SK-N-SH treated with all-trans-retinoic acid at 6 μM for 48 hours (cell line): ENCODE measurements at regions not wholly inside any gene's neighbourhood (a gene's known extent, or its start where the extent isn't known, plus 50 kb on each side); places are given as distances from the start of the nearest gene placed in this dataset.

ENCODE experiments used
- ATAC-seq: fragments of 200-7000 bp; cut with Tn5 transposase; 3 replicates; pipeline ENCODE4 v1.9.1; 2020; ENCODE audit warnings: mild to moderate bottlenecking, moderate library complexity
- ARNTL ChIP-seq: fragments of 450-650 bp; formaldehyde crosslinking; IDR thresholded peaks from 2 replicates; pipeline ENCODE4 v1.5.0; 2020; ENCODE audit warnings: low read depth, mild to moderate bottlenecking, moderate library complexity, borderline replicate concordance
- BACH2 ChIP-seq: fragments of 250-450 bp; sonication (Bioruptor Pico); IDR thresholded peaks from 2 replicates; pipeline ENCODE4 v1.9.0; 2021; ENCODE audit warnings: mild to moderate bottlenecking, borderline replicate concordance
- CSDC2 ChIP-seq: fragments of 250-450 bp; sonication (Bioruptor Pico); IDR thresholded peaks from 2 replicates; pipeline ENCODE4 v1.5.0; 2020; ENCODE audit warnings: mild to moderate bottlenecking, moderate library complexity
- CSRNP3 ChIP-seq: fragments of 250-450 bp; sonication (Bioruptor Pico); IDR thresholded peaks from 2 replicates; pipeline ENCODE4 v1.5.1; 2021; ENCODE audit warnings: mild to moderate bottlenecking, moderate library complexity
- ESRRG ChIP-seq: fragments of 250-450 bp; sonication (Bioruptor Pico); IDR thresholded peaks from 2 replicates; pipeline ENCODE4 v1.6.1; 2021; ENCODE audit warnings: mild to moderate bottlenecking
- GLIS3 ChIP-seq: fragments of 250-450 bp; sonication (Bioruptor Pico); IDR thresholded peaks from 2 replicates; pipeline ENCODE4 v1.5.0; 2020; ENCODE audit warnings: mild to moderate bottlenecking, moderate library complexity
- ISL1 ChIP-seq: fragments of 250-450 bp; sonication (Bioruptor Pico); IDR thresholded peaks from 2 replicates; pipeline ENCODE4 v2.1.2; 2022; ENCODE audit warnings: mild to moderate bottlenecking, moderate library complexity
- OSR1 ChIP-seq: fragments of 250-450 bp; sonication (Bioruptor Pico); IDR thresholded peaks from 2 replicates; pipeline ENCODE4 v1.8.0; 2022; ENCODE audit warnings: moderate library complexity, mild to moderate bottlenecking, inconsistent platforms
- POU6F1 ChIP-seq: fragments of 250-450 bp; sonication (Bioruptor Pico); IDR thresholded peaks from 2 replicates; pipeline ENCODE4 v1.8.0; 2021; ENCODE audit warnings: low read depth, mild to moderate bottlenecking, moderate library complexity, borderline replicate concordance
- PPARA ChIP-seq: fragments of 250-450 bp; sonication (Bioruptor Pico); IDR thresholded peaks from 2 replicates; pipeline ENCODE4 v1.5.0; 2020; ENCODE audit warnings: mild to moderate bottlenecking, borderline replicate concordance
- RARB ChIP-seq: fragments of 250-450 bp; sonication (Bioruptor Pico); IDR thresholded peaks from 2 replicates; pipeline ENCODE4 v1.8.0; 2021; ENCODE audit warnings: mild to moderate bottlenecking, moderate library complexity
- SNAI2 ChIP-seq: fragments of 250-450 bp; sonication (Bioruptor Pico); IDR thresholded peaks from 2 replicates; pipeline ENCODE4 v1.5.0; 2020; ENCODE audit warnings: mild to moderate bottlenecking, moderate library complexity
- TCF4 ChIP-seq: fragments of 250-450 bp; sonication (Bioruptor Pico); IDR thresholded peaks from 2 replicates; pipeline ENCODE4 v1.8.0; 2021; ENCODE audit warnings: mild to moderate bottlenecking, moderate library complexity, borderline replicate concordance
- TOX ChIP-seq: fragments of 250-450 bp; sonication (Bioruptor Pico); IDR thresholded peaks from 2 replicates; pipeline ENCODE4 v1.8.0; 2021; ENCODE audit warnings: mild to moderate bottlenecking, moderate library complexity, borderline replicate concordance
- TSHZ2 ChIP-seq: fragments of 250-450 bp; sonication (Bioruptor Pico); IDR thresholded peaks from 2 replicates; pipeline ENCODE4 v1.5.0; 2020; ENCODE audit warnings: mild to moderate bottlenecking, moderate library complexity
- ZC3H10 ChIP-seq: fragments of 250-450 bp; sonication (Bioruptor Pico); IDR thresholded peaks from 2 replicates; pipeline ENCODE4 v1.5.1; 2021; ENCODE audit warnings: mild to moderate bottlenecking, moderate library complexity
- ZFP3 ChIP-seq: fragments of 250-450 bp; sonication (Bioruptor Pico); IDR thresholded peaks from 2 replicates; pipeline ENCODE4 v1.5.0; 2020; ENCODE audit warnings: mild to moderate bottlenecking, moderate library complexity
- ZFP30 ChIP-seq: fragments of 450-650 bp; formaldehyde crosslinking; IDR thresholded peaks from 2 replicates; pipeline ENCODE4 v1.5.0; 2022; ENCODE audit warnings: mild to moderate bottlenecking, moderate library complexity
- ZNF565 ChIP-seq: fragments of 450-650 bp; formaldehyde crosslinking; conservative IDR thresholded peaks from 2 replicates; pipeline ENCODE4 v1.5.0; 2020; ENCODE audit warnings: low read depth, mild to moderate bottlenecking, moderate library complexity
- ZNF70 ChIP-seq: fragments of 450-650 bp; formaldehyde crosslinking; IDR thresholded peaks from 2 replicates; pipeline ENCODE4 v1.5.0; 2020; ENCODE audit warnings: mild to moderate bottlenecking, moderate library complexity
- ZNF8 ChIP-seq: fragments of 450-650 bp; formaldehyde crosslinking; IDR thresholded peaks from 2 replicates; pipeline ENCODE4 v1.5.0; 2020; ENCODE audit warnings: mild to moderate bottlenecking, moderate library complexity
- TF ChIP-seq, protein P1 (sequence below): fragments of 250-450 bp; sonication (Bioruptor Pico); IDR thresholded peaks from 2 replicates; pipeline ENCODE4 v1.5.1; 2020; ENCODE audit warnings: low read depth, mild to moderate bottlenecking, moderate library complexity
- TF ChIP-seq, protein P2 (sequence below): fragments of 250-450 bp; sonication (Bioruptor Pico); IDR thresholded peaks from 2 replicates; pipeline ENCODE4 v1.8.0; 2020; ENCODE audit warnings: mild to moderate bottlenecking, moderate library complexity, borderline replicate concordance

GRCh38 chr3:65096110-65096745 is 408.4 kb upstream of the ADAMTS9 start (continued):
- no peak for TF ChIP-seq ESRRG
- TF ChIP-seq POU6F1 (CRISPR knock-in tag): no peak
- TF ChIP-seq ZNF8: no peak
- no peak for TF ChIP-seq ZNF70 (CRISPR knock-in tag)
- TF ChIP-seq GLIS3 (CRISPR knock-in tag): no peak

DNA sequence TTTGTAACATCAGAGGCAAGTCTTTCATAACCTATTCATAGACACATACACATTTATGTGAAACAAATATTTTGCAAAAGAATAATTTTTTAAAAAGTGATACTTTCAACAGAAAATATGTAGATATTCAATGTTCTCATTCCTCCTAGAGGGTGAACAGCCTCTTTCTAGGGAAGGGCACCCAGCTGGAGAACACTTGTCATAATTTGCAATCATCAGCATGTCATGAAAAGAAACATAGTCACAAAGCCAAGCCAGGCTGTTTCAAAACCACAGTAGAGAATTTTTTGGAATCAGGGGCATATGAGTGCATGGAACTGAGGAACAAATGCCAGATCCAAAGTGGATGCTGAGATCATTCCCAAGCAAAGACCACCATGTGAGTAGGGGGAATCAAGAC is 406.9 kb upstream of the ADAMTS9 start:
- no peak for TF ChIP-seq ZNF70 (CRISPR knock-in tag)
- TF ChIP-seq, all 23 proteins: peak for 0
- no peak for ATAC-seq

- peak; percentile 96 for ATAC-seq
- TF ChIP-seq ZC3H10 (CRISPR knock-in tag) (no peak), GLIS3 (CRISPR knock-in tag) (no peak), SNAI2 (CRISPR knock-in tag) (no peak), ZFP3 (CRISPR knock-in tag) (no peak), TSHZ2 (CRISPR knock-in tag) (peak; percentile 68; the same call in 1 of the 2 replicates), ESRRG (no peak), OSR1 (CRISPR knock-in tag) (no peak), ARNTL (CRISPR knock-in tag) (no peak), POU6F1 (CRISPR knock-in tag) (no peak), CSDC2 (CRISPR knock-in tag) (no peak), BACH2 (CRISPR knock-in tag) (no peak), ISL1 (CRISPR knock-in tag) (peak; percentile 78), TCF4 (CRISPR knock-in tag) (peak; percentile 85), CSRNP3 (CRISPR knock-in tag) (no peak), TOX (CRISPR knock-in tag) (peak; percentile 83; the same call in 1 of the 2 replicates), RARB (CRISPR knock-in tag) (no peak), PPARA (no peak), ZNF70 (CRISPR knock-in tag) (no peak), ZFP30 (CRISPR knock-in tag) (no peak), ZNF8 (no peak), ZNF565 (CRISPR knock-in tag) (no peak)
- TF ChIP-seq, protein P1, sequence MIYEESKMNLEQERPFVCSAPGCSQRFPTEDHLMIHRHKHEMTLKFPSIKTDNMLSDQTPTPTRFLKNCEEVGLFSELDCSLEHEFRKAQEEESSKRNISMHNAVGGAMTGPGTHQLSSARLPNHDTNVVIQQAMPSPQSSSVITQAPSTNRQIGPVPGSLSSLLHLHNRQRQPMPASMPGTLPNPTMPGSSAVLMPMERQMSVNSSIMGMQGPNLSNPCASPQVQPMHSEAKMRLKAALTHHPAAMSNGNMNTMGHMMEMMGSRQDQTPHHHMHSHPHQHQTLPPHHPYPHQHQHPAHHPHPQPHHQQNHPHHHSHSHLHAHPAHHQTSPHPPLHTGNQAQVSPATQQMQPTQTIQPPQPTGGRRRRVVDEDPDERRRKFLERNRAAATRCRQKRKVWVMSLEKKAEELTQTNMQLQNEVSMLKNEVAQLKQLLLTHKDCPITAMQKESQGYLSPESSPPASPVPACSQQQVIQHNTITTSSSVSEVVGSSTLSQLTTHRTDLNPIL (CRISPR knock-in tag): no peak
- TF ChIP-seq, protein P2, sequence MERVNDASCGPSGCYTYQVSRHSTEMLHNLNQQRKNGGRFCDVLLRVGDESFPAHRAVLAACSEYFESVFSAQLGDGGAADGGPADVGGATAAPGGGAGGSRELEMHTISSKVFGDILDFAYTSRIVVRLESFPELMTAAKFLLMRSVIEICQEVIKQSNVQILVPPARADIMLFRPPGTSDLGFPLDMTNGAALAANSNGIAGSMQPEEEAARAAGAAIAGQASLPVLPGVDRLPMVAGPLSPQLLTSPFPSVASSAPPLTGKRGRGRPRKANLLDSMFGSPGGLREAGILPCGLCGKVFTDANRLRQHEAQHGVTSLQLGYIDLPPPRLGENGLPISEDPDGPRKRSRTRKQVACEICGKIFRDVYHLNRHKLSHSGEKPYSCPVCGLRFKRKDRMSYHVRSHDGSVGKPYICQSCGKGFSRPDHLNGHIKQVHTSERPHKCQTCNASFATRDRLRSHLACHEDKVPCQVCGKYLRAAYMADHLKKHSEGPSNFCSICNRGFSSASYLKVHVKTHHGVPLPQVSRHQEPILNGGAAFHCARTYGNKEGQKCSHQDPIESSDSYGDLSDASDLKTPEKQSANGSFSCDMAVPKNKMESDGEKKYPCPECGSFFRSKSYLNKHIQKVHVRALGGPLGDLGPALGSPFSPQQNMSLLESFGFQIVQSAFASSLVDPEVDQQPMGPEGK (CRISPR knock-in tag): no peak
- TF ChIP-seq, all 23 proteins: peak for 4
Measured at GRCh38 chr3:65093641-65094040, 405.8 kb upstream of the ADAMTS9 start.
